ENCODE measurements at regions not wholly inside any gene's neighbourhood (a gene's known extent, or its start where the extent isn't known, plus 50 kb on each side); places are given as distances from the start of the nearest gene placed in this dataset.

GRCh38 chr4:137032222-137032621 lies 500.1 kb downstream of the PCDH18 start:
- H3K4me1 ChIP-seq (ENCODE audit: control insufficient read depth, insufficient read depth, low read length): no peaks in the 10 kb centered on the region
- CTCF ChIA-PET: no interaction called here

GRCh38 chr4:137029026-137029425 lies 503.3 kb downstream of the PCDH18 start:
- Histone ChIP-seq H3K4me1 (ENCODE audit: control insufficient read depth, insufficient read depth, low read length) (no peaks in the 10 kb centered on the region), H3K36me3 (ENCODE audit: control insufficient read depth in 2 of 2, insufficient read depth in 1 of 2, low read length in 2 of 2) (no peaks in the 10 kb centered on the region), H3K4me3 (ENCODE audit: low read depth, low read length) (no peak overlapping the region), H3K27ac (ENCODE audit: extremely low read depth, low read depth, low read length) (no peak overlapping the region), H3K9me3 (ENCODE audit: control insufficient read depth, insufficient read depth, low read depth, low read length) (no peaks in the 10 kb centered on the region)
- CTCF ChIA-PET: no interaction called here
- POLR2A ChIA-PET: no interaction called here
- no peak for TF ChIP-seq ZNF146 (tag by site-specific recombination; IDR thresholded peaks at IDR 0.05)
- TF ChIP-seq ZNF610 (tag by site-specific recombination; IDR thresholded peaks at IDR 0.05; ENCODE audit: borderline replicate concordance): no peak
- no peak for TF ChIP-seq ZNF521 (tag by site-specific recombination; IDR thresholded peaks at IDR 0.05)
- no peak for TF ChIP-seq ZNF341 (tag by site-specific recombination; IDR thresholded peaks at IDR 0.05; ENCODE audit: low read depth)
- no peak for TF ChIP-seq ZNF16 (tag by site-specific recombination; IDR thresholded peaks at IDR 0.05; ENCODE audit: low read depth)
- no peak for TF ChIP-seq ZNF214 (tag by site-specific recombination; IDR thresholded peaks at IDR 0.05; ENCODE audit: borderline replicate concordance)
- TF ChIP-seq ZNF114 (tag by site-specific recombination; IDR thresholded peaks at IDR 0.05): no peak
- TF ChIP-seq ZNF549 (tag by site-specific recombination; IDR thresholded peaks at IDR 0.05): no peak
- no peak for TF ChIP-seq SCRT1 (tag by site-specific recombination; IDR thresholded peaks at IDR 0.05; ENCODE audit: borderline replicate concordance)
- no peak for TF ChIP-seq SP2 (tag by site-specific recombination; IDR thresholded peaks at IDR 0.05)
- TF ChIP-seq ZNF664 (tag by site-specific recombination; IDR thresholded peaks at IDR 0.05): no peak
- no peak for TF ChIP-seq REPIN1 (tag by site-specific recombination; IDR thresholded peaks at IDR 0.05; ENCODE audit: low read depth)
- no peak for TF ChIP-seq ZNF701 (tag by site-specific recombination; IDR thresholded peaks at IDR 0.05)
- no peak for TF ChIP-seq ZNF585B (tag by site-specific recombination; IDR thresholded peaks at IDR 0.05)
- TF ChIP-seq ZFHX2 (tag by site-specific recombination; conservative IDR thresholded peaks at IDR 0.05): no peak
- no peak for TF ChIP-seq ZBTB17 (tag by site-specific recombination; IDR thresholded peaks at IDR 0.05)
- TF ChIP-seq, protein P1, sequence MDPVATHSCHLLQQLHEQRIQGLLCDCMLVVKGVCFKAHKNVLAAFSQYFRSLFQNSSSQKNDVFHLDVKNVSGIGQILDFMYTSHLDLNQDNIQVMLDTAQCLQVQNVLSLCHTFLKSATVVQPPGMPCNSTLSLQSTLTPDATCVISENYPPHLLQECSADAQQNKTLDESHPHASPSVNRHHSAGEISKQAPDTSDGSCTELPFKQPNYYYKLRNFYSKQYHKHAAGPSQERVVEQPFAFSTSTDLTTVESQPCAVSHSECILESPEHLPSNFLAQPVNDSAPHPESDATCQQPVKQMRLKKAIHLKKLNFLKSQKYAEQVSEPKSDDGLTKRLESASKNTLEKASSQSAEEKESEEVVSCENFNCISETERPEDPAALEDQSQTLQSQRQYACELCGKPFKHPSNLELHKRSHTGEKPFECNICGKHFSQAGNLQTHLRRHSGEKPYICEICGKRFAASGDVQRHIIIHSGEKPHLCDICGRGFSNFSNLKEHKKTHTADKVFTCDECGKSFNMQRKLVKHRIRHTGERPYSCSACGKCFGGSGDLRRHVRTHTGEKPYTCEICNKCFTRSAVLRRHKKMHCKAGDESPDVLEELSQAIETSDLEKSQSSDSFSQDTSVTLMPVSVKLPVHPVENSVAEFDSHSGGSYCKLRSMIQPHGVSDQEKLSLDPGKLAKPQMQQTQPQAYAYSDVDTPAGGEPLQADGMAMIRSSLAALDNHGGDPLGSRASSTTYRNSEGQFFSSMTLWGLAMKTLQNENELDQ (tag by site-specific recombination; IDR thresholded peaks at IDR 0.05; ENCODE audit: low read depth): no peak
- TF ChIP-seq WT1 (tag by site-specific recombination; IDR thresholded peaks at IDR 0.05): no peak
- no peak for TF ChIP-seq ZNF133 (tag by site-specific recombination; IDR thresholded peaks at IDR 0.05)

More at GRCh38 chr4:137032222-137032621, 500.1 kb downstream of the PCDH18 start:
- Histone ChIP-seq H3K36me3 (ENCODE audit: control insufficient read depth in 2 of 2, insufficient read depth in 1 of 2, low read length in 2 of 2) (no peaks in the 10 kb centered on the region), H3K27ac (ENCODE audit: extremely low read depth, low read depth, low read length) (no peak overlapping the region), H3K4me3 (ENCODE audit: low read depth, low read length) (no peak overlapping the region), H3K9me3 (ENCODE audit: control insufficient read depth, insufficient read depth, low read depth, low read length) (no peaks in the 10 kb centered on the region)
- POLR2A ChIA-PET: no interaction called here
- TF ChIP-seq ZNF114 (tag by site-specific recombination; IDR thresholded peaks at IDR 0.05): no peak
- no peak for TF ChIP-seq ZNF521 (tag by site-specific recombination; IDR thresholded peaks at IDR 0.05)
- no peak for TF ChIP-seq ZNF223 (tag by site-specific recombination; IDR thresholded peaks at IDR 0.05)
- TF ChIP-seq ZNF768 (tag by site-specific recombination; IDR thresholded peaks at IDR 0.05): no peak
- no peak for TF ChIP-seq ZNF555 (tag by site-specific recombination; conservative IDR thresholded peaks at IDR 0.05)
- no peak for TF ChIP-seq ZBTB11 (tag by site-specific recombination; conservative IDR thresholded peaks at IDR 0.05; ENCODE audit: low read depth)
- TF ChIP-seq OSR2 (tag by site-specific recombination; IDR thresholded peaks at IDR 0.05): no peak
- no peak for TF ChIP-seq BCL6B (tag by site-specific recombination; IDR thresholded peaks at IDR 0.05)
